Endodermal cell (in vitro differentiated cells): ENCODE measurements at regions not wholly inside any gene's neighbourhood (a gene's known extent, or its start where the extent isn't known, plus 50 kb on each side); places are given as distances from the start of the nearest gene placed in this dataset.

Experiments
- DNase-seq: peaks from one replicate; pipeline ENCODE4 v3.0.0-alpha.2; 2017
- H3K27ac ChIP-seq: 2 replicates; pipeline ENCODE4 v1.5.1; 2013; ENCODE audit warnings: mild to moderate bottlenecking, low read depth, low read length, moderate library complexity
- H3K27me3 ChIP-seq: 2 replicates; pipeline ENCODE4 v1.6.1; 2013; ENCODE audit warnings: mild to moderate bottlenecking, low read length, moderate library complexity; ENCODE audit not compliant: insufficient read depth, control insufficient read depth, poor library complexity, severe bottlenecking
- H3K36me3 ChIP-seq: 2 replicates; pipeline ENCODE4 v1.7.0; 2013; ENCODE audit warnings: mild to moderate bottlenecking, low read length, moderate library complexity; ENCODE audit not compliant: control insufficient read depth, insufficient read depth
- H3K4me1 ChIP-seq: one replicate; pipeline ENCODE4 v1.7.0; 2013; ENCODE audit warnings: low read length; ENCODE audit not compliant: control insufficient read depth, insufficient read depth
- H3K4me3 ChIP-seq: 2 replicates; pipeline ENCODE4 v1.5.1; 2013; ENCODE audit warnings: mild to moderate bottlenecking, low read length, moderate library complexity
- H3K9ac ChIP-seq: 2 replicates; pipeline ENCODE4 v1.6.1; 2013; ENCODE audit warnings: mild to moderate bottlenecking, low read length, moderate library complexity; ENCODE audit not compliant: poor library complexity, severe bottlenecking; ENCODE audit errors: extremely low read depth
- H3K9me3 ChIP-seq: 2 replicates; pipeline ENCODE4 v1.6.1; 2013; ENCODE audit warnings: mild to moderate bottlenecking, low read length, moderate library complexity; ENCODE audit not compliant: control insufficient read depth
- H3K27ac Mint-ChIP-seq: 2 replicates; pipeline ENCODE4 v1.8.0; 2020; ENCODE audit warnings: mixed read lengths
- H3K27me3 Mint-ChIP-seq: 2 replicates; pipeline ENCODE4 v1.8.0; 2021; ENCODE audit warnings: mild to moderate bottlenecking, mixed read lengths; ENCODE audit not compliant: insufficient read depth
- H3K36me3 Mint-ChIP-seq: 2 replicates; pipeline ENCODE4 v1.8.0; 2020; ENCODE audit warnings: low read depth, mixed read lengths
- H3K4me1 Mint-ChIP-seq: 2 replicates; pipeline ENCODE4 v1.8.0; 2020; ENCODE audit warnings: mixed read lengths
- H3K4me3 Mint-ChIP-seq: 2 replicates; pipeline ENCODE4 v1.8.0; 2020; ENCODE audit warnings: mild to moderate bottlenecking, moderate library complexity, mixed read lengths
- H3K9me3 Mint-ChIP-seq: 2 replicates; pipeline ENCODE4 v1.8.0; 2020; ENCODE audit warnings: mild to moderate bottlenecking, mixed read lengths
- CTCF ChIP-seq: fragments of 200-600 bp; sonication (generic); conservative IDR thresholded peaks from 2 replicates; pipeline ENCODE4 v1.5.0; 2021; ENCODE audit warnings: antibody characterized with exemption, mild to moderate bottlenecking
- WGBS, 2 experiments: methylation state at CpG; one replicate each; pipeline versions ENCODE4 v1.1.5 to v1.1.7; 2013; ENCODE audit warnings: missing lambda C conversion rate in 2 of 2, mixed read lengths in 1 of 2; ENCODE audit not compliant: insufficient coverage in 1 of 2, insufficient read length in 1 of 2; 5-methylcytosine and 5-hydroxymethylcytosine counted together

- Mint-ChIP-seq H3K27me3 (no peaks in the 10 kb centered on the region), H3K27ac (no peak overlapping the region), H3K4me3 (no peak overlapping the region), H3K36me3 (no peaks in the 10 kb centered on the region), H3K9me3 (no peaks in the 10 kb centered on the region), H3K4me1 (peaks cover 2% of the 10 kb centered on the region)
- Histone ChIP-seq H3K4me3 (no peak overlapping the region), H3K9me3 (no peaks in the 10 kb centered on the region), H3K9ac (no peak overlapping the region), H3K27ac (no peak overlapping the region), H3K27me3 (no peaks in the 10 kb centered on the region), H3K4me1 (no peaks in the 10 kb centered on the region), H3K36me3 (no peaks in the 10 kb centered on the region)
- 91% methylated on average over 1 of the region's 1 CpG; no CpG with 5 or more reads in 1 of the 2 experiments for WGBS, 2 experiments
- DNase-seq = no peak
- no peak for TF ChIP-seq CTCF
These were observed 265.9 kb downstream of the NEBL start for GRCh38 chr10:20631229-20631628.

GRCh38 chr10:20630092-20630643 is 266.9 kb downstream of the NEBL start:
- Mint-ChIP-seq H3K9me3 (no peaks in the 10 kb centered on the region), H3K27me3 (no peaks in the 10 kb centered on the region), H3K27ac (no peak overlapping the region), H3K4me1 (peaks cover 2% of the 10 kb centered on the region), H3K4me3 (no peak overlapping the region), H3K36me3 (no peaks in the 10 kb centered on the region)
- Histone ChIP-seq H3K9ac (no peak overlapping the region), H3K9me3 (no peaks in the 10 kb centered on the region), H3K4me3 (no peak overlapping the region), H3K4me1 (no peaks in the 10 kb centered on the region), H3K36me3 (no peaks in the 10 kb centered on the region), H3K27me3 (no peaks in the 10 kb centered on the region), H3K27ac (no peak overlapping the region)
- TF ChIP-seq CTCF = no peak
- 90% methylated on average over 1 of the region's 1 CpG; no CpG with 5 or more reads in 1 of the 2 experiments for WGBS, 2 experiments
- DNase-seq = no peak

GRCh38 chr10:20627946-20628507 is 269.1 kb downstream of the NEBL start:
- H3K4me1 Mint-ChIP-seq = peaks cover 5% of the 10 kb centered on the region
- no peak overlapping the region for H3K27ac Mint-ChIP-seq
- 95% methylated on average over 3 of the region's 3 CpGs; no CpG with 5 or more reads in 1 of the 2 experiments for WGBS, 2 experiments
- no peak overlapping the region for H3K9ac ChIP-seq
- no peaks in the 10 kb centered on the region for H3K36me3 ChIP-seq
- H3K9me3 ChIP-seq = no peaks in the 10 kb centered on the region
- no peaks in the 10 kb centered on the region for H3K27me3 Mint-ChIP-seq
- H3K4me3 Mint-ChIP-seq = no peak overlapping the region
- no peaks in the 10 kb centered on the region for H3K4me1 ChIP-seq
- no peaks in the 10 kb centered on the region for H3K36me3 Mint-ChIP-seq
- no peak for DNase-seq
- no peak overlapping the region for H3K27ac ChIP-seq
- TF ChIP-seq CTCF = no peak
- no peak overlapping the region for H3K4me3 ChIP-seq
- H3K27me3 ChIP-seq = no peaks in the 10 kb centered on the region
- H3K9me3 Mint-ChIP-seq = no peaks in the 10 kb centered on the region
